IPS-NIHi7 (cell line): ENCODE measurements at regions not wholly inside any gene's neighbourhood (a gene's known extent, or its start where the extent isn't known, plus 50 kb on each side); places are given as distances from the start of the nearest gene placed in this dataset.

Source experiments
- DNase-seq: peaks from one replicate; pipeline ENCODE4 v3.0.0; 2012; ENCODE audit warnings: mixed read lengths; ENCODE audit errors: extremely low spot score

DNA sequence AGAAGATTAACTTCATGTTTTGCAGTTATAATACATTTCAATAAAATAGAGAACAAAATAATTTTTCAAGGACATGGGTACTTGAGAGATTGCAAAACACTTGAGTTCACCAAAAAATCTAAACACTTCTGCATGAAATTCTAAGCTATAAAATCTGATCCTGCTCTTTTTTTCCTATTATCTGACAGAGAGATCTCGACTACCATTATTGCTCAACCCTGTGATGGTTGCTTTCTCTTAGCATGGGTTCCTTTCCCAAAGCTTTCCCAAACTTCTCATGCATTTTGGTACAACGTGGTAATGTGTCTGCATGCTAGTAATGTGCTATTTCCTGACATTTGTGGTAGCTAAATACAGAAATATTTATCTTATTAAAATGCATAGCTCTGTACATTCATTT is 1243.1 kb upstream of the ADGRB3 start:
- no peak for DNase-seq

DNA sequence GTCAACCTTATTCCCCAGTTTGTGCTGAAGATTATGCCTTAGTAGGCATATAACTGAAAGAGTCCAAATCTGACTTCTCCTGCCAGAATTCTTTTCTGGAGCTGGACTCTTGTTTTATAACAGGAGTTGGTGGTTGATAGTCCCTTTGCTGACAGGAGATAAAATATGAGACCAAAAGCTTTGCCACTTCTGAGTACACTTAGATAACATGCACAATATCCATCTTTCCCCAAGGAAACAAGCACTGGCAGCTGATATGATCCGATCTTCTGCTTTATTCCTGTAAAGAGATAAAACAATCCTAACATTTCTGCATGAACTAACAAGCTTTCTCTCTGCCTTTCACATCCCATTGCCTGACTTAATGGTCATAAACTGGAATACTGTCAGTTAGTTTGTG is 1265.4 kb upstream of the ADGRB3 start:
- DNase-seq = no peak

DNA sequence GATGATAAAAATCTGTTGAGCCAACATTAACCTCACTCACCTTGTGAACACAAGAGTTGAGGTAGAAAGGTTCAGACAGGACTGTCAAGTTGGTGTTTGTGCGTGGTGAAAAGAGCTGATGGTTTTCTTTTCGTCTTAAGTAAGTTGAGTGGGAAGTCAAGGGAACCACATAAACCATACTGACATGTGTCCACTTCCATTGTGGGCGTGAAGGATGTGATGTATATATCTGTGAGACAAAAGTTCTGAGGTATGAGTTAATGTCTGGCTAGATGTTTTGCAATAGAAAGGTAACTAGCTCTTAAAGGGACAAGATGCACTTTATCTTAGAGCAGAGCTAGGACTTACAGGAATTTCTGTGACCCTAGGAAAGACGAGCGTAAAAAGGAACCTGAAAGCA is 1272.1 kb upstream of the ADGRB3 start:
- no peak for DNase-seq

DNA sequence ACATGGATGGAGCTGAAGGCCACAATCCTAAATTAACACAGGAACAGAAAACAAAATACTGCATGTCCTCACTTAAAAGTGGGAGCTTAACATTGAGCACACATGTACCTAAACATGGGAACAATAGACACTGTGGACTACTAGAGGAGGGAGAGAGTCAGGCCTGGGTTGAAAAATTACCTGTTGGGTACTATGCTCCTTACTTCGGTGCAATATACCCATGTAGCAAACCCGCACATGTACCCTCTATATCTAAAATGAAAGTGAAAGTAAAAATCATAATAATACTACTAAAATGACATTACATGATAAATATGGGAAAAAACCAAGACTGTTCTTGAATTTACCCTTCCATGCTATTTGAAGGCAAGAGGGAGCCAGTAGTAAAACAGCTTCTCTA is 1273.8 kb upstream of the ADGRB3 start:
- no peak for DNase-seq

DNA sequence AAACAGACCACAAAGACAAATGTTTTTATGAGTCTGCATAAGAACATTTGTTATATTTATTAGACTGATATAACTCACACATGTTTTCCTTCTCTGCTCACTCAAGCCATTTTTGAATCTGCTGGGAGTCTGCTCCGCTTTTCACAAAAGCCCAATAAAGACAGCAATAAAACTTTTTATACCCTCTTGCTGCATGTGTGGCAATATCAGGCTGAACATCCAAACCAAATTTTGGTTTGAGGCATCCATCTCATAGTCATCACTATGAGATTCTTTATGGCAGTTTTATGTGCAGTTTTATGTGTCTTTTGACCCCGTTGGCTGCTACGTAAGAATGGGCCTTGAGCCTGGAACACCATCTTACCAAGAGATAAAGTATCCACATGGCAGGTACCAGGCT is 1276.8 kb upstream of the ADGRB3 start:
- DNase-seq = no peak

DNA sequence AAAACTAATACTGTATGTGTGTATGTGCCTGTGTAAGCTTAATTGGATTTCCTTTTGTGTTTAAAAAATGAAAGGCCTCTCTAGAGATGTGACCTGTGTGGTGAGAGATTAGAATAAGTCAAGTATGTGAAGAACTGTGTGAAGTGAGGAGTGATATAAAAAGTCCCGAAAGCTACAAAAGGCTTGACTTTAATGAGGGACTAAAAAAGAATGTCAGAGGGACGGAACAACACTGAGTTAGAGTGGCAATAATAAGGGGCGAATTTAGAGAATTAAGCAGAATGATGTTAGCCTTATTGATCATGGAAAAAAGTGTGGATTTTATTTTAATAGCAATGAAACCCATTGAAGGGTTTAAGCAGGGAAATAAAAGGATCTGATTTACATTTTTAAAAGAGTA is 1281.2 kb upstream of the ADGRB3 start:
- no peak for DNase-seq

DNA sequence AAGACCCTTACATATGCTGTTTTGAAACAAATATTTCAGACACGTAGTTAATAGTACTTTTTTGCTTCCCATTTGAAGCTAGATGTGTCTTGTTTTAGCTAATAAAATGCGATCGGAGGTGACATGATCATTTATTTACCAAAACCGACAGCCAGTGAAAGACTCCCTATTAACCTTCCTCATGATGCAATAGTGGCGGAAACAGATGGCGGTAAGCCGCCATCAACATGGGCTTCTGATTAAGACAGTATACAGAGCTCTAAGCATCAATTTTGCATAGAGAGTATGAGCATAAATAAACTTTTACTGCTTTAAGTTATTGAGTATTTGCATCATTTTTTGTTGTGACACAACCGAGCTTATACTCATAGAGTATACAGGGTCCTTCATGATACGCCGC is 1282.4 kb upstream of the ADGRB3 start:
- DNase-seq = no peak

DNA sequence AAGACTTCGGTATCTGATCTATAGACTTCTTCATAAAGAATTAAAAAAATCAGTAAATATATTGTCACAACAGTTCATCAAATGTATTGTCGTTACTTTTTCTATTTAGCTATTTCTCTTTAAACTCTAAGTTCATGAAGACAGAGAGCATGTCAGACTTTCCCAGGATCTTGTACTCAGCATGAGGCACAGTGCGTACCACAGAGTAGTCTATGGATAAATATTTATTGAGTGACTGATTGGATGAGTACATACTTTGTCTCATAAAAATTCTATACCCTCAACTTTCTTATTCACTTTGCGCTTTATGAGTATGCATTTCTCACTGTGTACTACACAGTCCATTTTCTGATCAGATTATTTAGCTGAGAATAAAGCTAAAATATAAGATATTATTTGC is 1284.4 kb upstream of the ADGRB3 start:
- no peak for DNase-seq

DNA sequence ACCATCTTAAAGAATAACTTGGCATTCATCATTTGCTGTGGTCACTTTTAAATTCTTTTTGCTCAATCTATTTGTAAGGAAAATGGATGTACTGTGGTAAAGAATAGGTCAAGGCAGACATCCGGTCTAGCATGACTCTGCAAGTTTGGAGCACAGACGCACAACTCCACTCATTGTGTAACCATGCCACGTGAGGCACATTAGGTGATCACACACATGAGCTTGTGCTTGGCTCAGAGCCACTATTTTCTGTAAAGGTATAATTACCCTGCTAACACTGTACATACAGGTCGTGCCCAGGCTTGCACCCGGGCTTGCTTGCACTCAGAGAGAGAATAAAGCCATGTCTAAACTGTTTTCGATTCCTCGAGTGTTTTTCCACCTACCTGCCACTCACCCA is 1289.1 kb upstream of the ADGRB3 start:
- DNase-seq = no peak

DNA sequence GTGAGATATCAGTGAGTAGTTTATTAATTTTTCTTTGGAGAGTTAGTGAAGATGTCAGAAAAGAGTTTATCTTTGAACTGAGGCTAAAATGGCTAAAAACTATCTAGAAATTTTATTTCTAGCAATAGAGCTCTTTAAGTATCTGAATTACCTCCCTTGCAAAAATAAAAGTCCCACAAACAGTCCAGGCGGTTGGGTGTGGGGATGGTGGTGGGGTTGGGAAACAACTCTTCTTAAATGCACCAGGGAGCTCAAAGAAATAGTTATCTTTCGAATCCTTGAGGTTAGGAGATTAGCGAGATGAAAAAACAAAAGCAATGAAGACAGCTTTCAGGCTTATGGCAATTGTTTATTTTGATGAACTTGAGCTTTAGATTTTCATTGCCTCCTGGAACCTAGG is 1299.1 kb upstream of the ADGRB3 start:
- DNase-seq = no peak

DNA sequence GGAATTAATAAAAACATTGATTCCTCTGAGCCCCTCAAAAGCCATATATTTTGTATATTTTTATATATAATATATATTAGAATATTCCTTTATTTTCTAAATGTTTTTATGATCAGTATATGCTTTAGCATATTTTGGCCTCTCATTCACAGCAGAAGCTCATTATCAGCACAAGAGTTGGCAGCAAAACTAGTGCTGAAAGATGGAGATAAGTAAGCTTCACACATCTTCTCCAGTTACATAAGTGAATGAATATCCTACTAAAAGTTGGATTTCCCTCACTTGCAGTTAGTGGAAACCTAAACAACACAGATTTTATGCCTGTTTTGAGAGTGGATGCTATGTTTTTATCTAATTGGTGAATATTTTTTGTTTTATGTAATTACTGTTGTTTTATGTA is 1303.8 kb upstream of the ADGRB3 start:
- no peak for DNase-seq

DNA sequence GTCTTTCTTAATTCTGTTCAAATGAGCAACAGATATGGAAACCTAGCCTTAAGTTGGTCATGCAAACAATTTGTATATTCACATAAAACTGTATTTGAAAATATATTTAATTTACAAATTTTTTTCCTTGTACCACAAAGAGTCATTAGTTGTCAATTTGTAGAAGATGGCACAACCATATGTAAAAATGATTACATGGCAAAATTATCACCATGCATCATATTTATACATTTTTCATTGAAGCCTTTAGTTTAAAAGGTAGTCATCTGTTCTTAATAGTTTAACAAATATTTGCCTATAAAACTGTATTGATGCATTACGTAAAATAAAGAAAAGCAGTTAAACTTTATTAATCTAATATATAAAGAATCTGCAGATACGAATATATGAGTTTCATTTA is 1306.8 kb upstream of the ADGRB3 start:
- no peak for DNase-seq

DNA sequence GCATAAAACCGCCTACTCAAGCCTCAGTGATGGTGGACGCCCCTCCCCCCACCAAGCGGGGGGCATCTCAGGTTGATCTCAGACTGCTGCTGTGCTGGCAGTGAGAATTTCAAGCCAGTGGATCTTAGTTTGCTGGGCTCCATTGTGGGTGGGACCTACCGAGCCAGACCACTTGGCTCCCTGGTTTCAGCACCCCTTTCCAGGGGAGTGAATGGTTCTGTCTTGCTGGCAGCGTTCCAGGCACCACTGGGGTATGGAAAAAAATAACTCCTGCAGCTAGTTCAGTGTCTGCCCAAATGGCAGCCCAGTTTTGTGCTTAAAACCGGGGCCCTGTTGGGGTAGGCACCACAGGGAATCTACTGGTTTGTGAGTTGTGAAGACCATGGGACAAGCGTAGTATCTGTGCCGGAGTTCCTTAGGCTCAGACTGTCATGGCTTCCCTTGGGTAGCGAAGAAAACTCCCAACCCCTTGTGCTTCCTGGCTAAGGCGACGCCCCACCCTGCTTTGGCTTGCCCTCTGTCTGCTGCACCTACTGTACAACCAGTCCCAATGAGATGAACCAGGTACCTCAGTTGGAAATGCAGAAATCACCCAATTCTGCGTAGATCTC is 1334.5 kb upstream of the ADGRB3 start:
- no peak for DNase-seq

DNA sequence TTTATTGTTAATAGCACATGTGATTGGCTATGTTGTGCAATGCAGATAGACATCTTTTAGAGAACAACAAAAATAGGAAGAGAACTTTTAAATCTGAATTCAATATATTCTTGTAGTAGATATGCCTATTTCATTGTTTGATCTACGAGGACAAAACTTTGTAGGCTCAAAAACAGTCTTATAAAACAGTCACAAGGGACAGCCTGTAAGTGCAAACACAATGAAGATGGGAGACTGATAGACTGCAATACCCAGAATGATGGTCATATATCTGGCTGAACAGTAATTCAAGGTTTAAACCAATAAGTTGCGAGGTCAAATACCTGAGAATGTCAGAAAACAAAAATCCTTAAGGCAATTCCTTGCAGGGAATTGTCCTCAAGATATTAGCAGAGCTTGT is 1342.9 kb upstream of the ADGRB3 start:
- DNase-seq = no peak

DNA sequence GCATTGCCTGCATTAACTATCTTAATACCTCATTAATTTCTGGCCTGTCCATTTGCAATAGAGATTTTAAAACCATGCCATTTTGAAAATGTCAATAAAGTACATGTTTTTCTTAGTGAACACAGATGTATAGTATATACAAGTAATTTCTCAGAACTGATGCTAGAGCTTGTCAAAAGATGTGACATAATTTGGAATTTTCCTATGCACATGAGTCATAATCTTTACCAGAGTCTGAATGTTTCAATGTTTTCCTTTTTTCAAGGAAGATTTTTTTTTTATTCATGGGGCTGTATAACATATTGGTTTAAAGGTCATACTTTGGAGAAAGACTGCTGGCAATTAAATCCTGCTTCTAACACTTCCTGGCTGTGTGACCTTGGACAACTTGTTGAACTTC is 1347.5 kb upstream of the ADGRB3 start:
- DNase-seq = no peak

DNA sequence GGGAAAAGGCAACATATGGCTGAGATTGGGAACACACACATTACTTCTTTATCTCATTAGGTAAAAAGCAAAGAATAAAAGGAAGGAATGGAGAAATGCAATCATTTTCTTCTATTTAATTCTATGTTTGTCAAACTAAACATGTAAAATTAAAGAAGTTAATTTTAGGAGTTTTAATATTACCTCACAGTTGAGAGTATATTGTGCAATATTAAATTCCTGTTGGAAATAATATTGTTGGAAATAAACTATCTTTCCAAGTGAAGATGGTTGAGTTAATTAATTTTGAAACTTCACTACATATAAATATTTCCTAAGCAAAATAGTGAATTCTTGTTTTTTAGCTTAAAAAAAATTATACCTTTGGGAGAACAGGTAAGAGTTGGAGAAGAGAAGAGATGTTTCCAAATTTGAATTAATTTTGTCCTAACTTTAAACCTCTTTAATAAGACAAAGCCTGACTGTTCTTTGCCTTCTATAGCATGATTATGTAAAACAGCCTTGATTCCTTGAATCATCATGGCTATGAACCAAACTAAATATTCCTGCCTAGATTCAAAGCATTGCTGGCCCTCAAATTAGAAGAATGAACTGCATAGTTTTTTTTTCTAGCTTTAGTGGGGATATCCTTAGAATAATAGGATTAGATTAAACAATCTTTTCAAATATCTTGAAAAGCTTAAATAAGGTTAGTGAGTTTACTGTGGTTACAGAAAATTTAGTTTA is 1349.1 kb upstream of the ADGRB3 start:
- no peak for DNase-seq

DNA sequence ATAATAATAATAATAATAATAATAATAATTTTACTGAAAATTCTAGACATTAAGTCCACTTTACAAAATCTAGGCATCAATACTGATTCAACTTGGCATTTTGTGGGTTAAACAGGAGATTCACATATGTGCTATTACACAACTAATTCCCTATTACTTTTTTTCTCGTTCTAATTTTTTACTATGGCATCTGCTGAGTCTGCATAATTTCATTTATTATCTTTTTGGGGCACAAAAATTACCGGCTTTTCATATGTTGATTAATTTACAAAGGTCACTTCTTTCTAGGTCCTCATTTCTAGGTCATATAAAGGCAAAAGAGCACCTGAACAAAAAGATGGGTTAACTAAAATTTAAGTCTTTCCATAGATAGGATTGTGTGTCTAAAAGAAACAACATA is 1357.8 kb upstream of the ADGRB3 start:
- DNase-seq = no peak

DNA sequence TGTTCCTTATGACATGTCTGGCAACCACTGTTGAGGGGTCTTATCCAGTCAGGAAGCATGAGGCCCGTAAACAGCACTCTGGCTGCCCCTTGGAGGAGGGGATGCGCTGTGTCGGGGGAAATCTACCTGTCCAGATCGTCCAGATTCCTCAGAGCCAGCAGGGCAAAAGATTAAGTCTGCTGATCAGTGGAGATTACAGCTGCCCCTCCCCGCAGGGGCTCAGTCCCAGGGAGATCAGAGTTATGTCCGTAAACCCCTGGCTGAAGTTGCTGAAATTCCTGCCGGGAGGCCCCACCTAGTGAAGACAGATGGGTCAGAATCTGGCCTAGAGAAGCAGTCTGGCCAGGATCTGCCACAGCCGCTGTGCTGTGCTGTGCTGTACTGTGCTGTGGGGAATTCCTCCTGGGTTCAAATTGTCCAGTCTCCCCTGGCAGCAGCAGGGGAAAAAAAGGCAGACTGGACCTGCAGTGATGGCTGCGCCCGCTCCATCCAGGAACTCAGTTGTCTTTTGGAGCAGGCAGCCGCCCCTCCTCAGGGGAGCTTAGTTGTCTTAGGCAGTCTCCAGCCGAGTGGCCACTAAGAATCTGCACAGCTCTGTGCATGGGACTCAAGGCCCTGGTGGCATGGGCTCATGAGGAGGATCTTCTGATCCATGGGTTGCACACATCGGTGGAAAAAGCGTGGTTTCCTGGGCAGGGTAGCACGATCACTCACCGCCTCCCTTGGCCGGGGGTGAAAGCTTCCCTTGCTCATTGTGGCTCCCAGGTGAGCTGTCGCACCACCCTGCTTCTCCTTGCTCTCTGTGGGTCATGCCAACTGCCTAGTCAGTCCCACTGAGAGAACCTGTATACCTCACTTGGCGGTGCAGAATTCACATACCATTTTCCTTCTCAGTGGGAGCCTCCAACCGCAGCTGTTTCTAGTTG is 1368.8 kb upstream of the ADGRB3 start:
- no peak for DNase-seq

DNA sequence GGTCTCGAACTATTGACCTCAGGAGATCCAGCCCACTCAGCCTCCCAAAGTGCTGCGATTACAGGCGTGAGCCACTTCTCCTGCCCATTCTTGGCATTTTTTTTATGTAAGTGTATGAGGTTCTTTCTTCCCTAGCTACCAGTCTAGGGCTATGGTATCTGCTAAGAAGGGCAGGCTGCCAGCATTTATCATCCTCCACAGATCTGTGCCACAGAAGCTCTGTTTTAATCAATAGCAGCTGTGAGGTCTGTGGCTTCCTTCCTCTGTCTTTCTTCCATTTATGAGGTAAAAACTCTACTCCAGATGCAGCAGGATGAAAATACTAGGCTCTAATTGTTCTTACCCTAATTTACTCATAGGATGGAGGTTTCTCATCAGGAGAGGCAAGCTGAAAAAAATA is 1382.4 kb upstream of the ADGRB3 start:
- DNase-seq = no peak

DNA sequence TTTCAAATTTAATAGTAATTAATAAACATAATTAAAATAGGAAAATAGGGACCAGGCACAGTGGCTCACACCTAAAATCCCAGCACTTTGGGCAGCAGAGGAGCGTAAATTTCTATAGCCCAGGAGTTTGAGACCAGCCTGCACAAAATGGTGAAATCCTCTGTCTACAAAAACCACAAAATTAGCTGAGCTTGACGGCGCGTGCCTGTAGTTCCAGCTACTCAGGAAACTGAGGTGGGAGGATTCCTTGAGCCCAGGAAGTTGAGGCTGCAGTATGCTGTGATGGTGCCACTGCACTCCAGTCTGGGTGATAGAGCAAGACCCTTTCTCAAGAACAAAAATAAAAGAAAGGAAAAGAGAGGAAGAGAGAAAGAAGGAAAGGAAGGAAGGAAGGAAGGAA is 1387.0 kb upstream of the ADGRB3 start:
- no peak for DNase-seq

DNA sequence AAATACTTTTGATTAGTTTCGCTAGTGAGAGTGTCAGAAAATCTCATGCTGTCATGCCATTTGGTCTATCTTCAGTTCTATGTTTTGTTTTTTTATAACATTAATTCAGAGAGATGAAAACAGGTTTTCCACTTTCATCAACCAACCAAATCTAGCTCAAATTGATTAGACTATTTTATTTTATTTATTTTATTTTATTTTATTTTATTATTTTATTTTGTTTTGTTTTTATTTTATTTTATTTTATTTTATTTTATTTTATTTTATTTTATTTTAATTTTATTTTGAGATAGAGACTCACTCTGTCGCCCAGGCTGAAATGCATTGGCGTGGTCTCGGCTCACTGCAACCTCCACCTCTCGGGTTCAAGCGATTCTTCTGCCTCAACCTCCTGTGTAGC is 1391.0 kb upstream of the ADGRB3 start:
- DNase-seq = no peak

DNA sequence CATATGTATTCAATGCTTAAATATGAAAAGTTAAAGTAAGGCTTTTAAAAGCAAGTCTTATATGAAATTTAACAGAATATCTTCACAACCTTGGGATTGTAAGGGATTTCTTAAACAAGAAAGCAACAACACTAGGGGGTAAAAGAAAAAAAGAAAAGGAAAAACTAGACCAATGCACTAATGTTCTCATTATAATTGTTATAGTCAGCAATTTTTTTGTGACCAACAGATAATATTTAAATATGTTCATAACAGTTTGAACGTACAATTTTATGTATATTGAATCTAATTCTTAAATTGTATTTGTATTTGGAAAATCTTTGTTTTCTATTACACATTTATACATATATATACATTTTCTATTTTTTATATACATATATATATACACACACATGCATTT is 1397.8 kb upstream of the ADGRB3 start:
- no peak for DNase-seq

DNA sequence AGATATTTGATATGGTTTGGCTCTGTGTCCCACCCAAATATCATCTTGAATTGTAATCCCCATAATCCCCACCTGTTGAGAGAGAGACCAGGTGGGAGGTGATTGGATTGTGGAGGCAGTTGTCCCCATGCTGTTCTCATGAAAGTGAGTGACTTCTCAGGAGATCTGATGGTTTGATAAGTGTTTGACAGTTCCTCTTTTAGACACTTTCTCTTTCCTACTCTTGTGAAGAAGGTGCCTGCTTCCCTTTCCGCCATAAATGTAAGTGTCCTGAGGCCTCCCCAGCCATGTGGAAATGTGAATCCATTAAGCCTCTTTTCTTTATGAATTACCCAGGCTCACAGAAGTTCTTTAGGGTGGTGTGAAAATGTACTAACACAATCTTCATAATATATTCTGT is 1404.0 kb upstream of the ADGRB3 start:
- no peak for DNase-seq
